Natural killer cell (primary cell): ENCODE measurements at regions not wholly inside any gene's neighbourhood (a gene's known extent, or its start where the extent isn't known, plus 50 kb on each side); places are given as distances from the start of the nearest gene placed in this dataset.

Experiments
- ATAC-seq, 3 donors: fragments of 150-1000 bp in 2 of 3; fragments of 200-7000 bp in 1 of 3; cut with Tn5 transposase; 1 replicate in 1 of 3; 2 replicates in 2 of 3; pipeline ENCODE4 v1.10.0; 2021; ENCODE audit warnings: mild to moderate bottlenecking in 2 of 3, moderate library complexity in 2 of 3
- DNase-seq, 2 donors: peaks; one replicate each; pipeline versions ENCODE4 v3.0.0 to v3.0.0-alpha.2; 2013 to 2021; ENCODE audit warnings: mixed read lengths in 1 of 2
- H3K27ac ChIP-seq: one replicate; pipeline ENCODE4 v1.5.1; 2013; ENCODE audit warnings: mild to moderate bottlenecking, low read length
- H3K27me3 ChIP-seq: one replicate; pipeline ENCODE4 v1.6.1; 2013; ENCODE audit warnings: low read length; ENCODE audit not compliant: control insufficient read depth, insufficient read depth
- H3K36me3 ChIP-seq: one replicate; pipeline ENCODE4 v1.6.1; 2013; ENCODE audit warnings: low read length; ENCODE audit not compliant: control insufficient read depth, insufficient read depth
- H3K4me1 ChIP-seq: one replicate; pipeline ENCODE4 v1.6.1; 2013; ENCODE audit warnings: low read length; ENCODE audit not compliant: control insufficient read depth, insufficient read depth
- H3K4me3 ChIP-seq: one replicate; pipeline ENCODE4 v1.5.1; 2013; ENCODE audit warnings: low read length
- H3K9me3 ChIP-seq: one replicate; pipeline ENCODE4 v1.6.1; 2013; ENCODE audit warnings: low read length; ENCODE audit not compliant: control insufficient read depth, insufficient read depth
- H3K27ac Mint-ChIP-seq, 2 donors: one replicate each; pipeline ENCODE4 v1.8.0; 2022; ENCODE audit warnings: mild to moderate bottlenecking in 2 of 2, mixed read lengths in 2 of 2, moderate library complexity in 1 of 2
- H3K27me3 Mint-ChIP-seq, 2 donors: one replicate each; pipeline ENCODE4 v1.8.0; 2022; ENCODE audit warnings: low read depth in 2 of 2, mixed read lengths in 2 of 2
- H3K36me3 Mint-ChIP-seq: one replicate; pipeline ENCODE4 v1.8.0; 2022; ENCODE audit warnings: mixed read lengths
- H3K4me1 Mint-ChIP-seq, 2 donors: one replicate each; pipeline ENCODE4 v1.8.0; 2022; ENCODE audit warnings: mixed read lengths in 2 of 2
- H3K4me3 Mint-ChIP-seq: one replicate; pipeline ENCODE4 v1.8.0; 2022; ENCODE audit warnings: mild to moderate bottlenecking, moderate library complexity, mixed read lengths
- H3K9me3 Mint-ChIP-seq, 2 donors: one replicate each; pipeline ENCODE4 v1.8.0; 2022; ENCODE audit warnings: mixed read lengths in 2 of 2
- CTCF ChIP-seq: fragments of 200-600 bp; IDR thresholded peaks from one replicate; pipeline ENCODE4 v1.8.0; 2022; ENCODE audit warnings: antibody characterized with exemption
- WGBS: methylation state at CpG from one replicate; pipeline ENCODE4 v1.1.7; 2013; ENCODE audit warnings: missing lambda C conversion rate; ENCODE audit not compliant: insufficient coverage; 5-methylcytosine and 5-hydroxymethylcytosine counted together
- intact Hi-C: fragments of 100-400 bp; cut with micrococcal nuclease; formaldehyde crosslinking; loops from one replicate; pipeline ENCODE4 v1.14.2; 2022

GRCh38 chr5:174433098-174433497, 291.3 kb upstream of the MSX2 start:
- Mint-ChIP-seq H3K4me1 (no peaks in the 10 kb centered on the region), H3K27ac (no peak overlapping the region), H3K4me3 (no peak overlapping the region), H3K36me3 (no peaks in the 10 kb centered on the region), H3K27me3 (peaks cover 5 to 16% of the 10 kb centered on the region in 2 donors), H3K9me3 (no peaks in the 10 kb centered on the region)
- no peak overlapping the region for H3K27ac ChIP-seq
- H3K9me3 ChIP-seq, result no peaks in the 10 kb centered on the region
- no peaks in the 10 kb centered on the region for H3K27me3 ChIP-seq
- DNase-seq, result no peak
- ATAC-seq, result no peak
- intact Hi-C loops, result no loop called here
- H3K4me1 ChIP-seq, result no peaks in the 10 kb centered on the region
- WGBS, result 85% methylated on average over 2 of the region's 2 CpGs
- H3K4me3 ChIP-seq, result no peak overlapping the region
- TF ChIP-seq CTCF, result no peak
- H3K36me3 ChIP-seq, result no peaks in the 10 kb centered on the region

DNA sequence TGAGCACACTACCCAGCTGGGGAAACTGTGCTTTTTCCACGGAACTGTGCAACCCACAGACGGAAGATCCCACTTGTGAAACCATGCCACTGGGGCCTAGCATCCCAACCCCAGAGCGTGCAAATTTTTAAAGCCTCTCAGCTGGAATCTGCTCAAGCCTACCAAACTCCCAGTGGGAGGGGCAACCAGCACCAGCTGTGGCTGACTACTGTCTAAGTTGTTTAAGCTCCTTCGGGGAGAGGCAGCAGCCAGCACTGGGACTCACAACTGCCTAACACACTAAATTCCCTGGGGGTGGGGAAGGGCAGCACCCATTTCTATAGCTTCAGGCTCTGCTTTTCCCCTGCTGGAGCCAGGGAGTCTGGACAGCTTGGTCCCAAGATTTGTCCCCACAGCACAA, 287.6 kb upstream of the MSX2 start:
- intact Hi-C loops, result no loop called here
- Histone ChIP-seq H3K27ac (no peak overlapping the region), H3K4me1 (no peaks in the 10 kb centered on the region), H3K4me3 (no peak overlapping the region), H3K9me3 (no peaks in the 10 kb centered on the region), H3K27me3 (no peaks in the 10 kb centered on the region), H3K36me3 (no peaks in the 10 kb centered on the region)
- Mint-ChIP-seq H3K27me3 (peaks cover 7 to 23% of the 10 kb centered on the region in 2 donors), H3K9me3 (peaks cover 2% of the 10 kb centered on the region in 2 donors), H3K4me3 (no peak overlapping the region), H3K36me3 (no peaks in the 10 kb centered on the region), H3K27ac (no peak overlapping the region), H3K4me1 (no peaks in the 10 kb centered on the region)
- WGBS, result 87% methylated on average over 4 of the region's 4 CpGs
- no peak for DNase-seq
- TF ChIP-seq CTCF, result no peak
- ATAC-seq, result no peak

DNA sequence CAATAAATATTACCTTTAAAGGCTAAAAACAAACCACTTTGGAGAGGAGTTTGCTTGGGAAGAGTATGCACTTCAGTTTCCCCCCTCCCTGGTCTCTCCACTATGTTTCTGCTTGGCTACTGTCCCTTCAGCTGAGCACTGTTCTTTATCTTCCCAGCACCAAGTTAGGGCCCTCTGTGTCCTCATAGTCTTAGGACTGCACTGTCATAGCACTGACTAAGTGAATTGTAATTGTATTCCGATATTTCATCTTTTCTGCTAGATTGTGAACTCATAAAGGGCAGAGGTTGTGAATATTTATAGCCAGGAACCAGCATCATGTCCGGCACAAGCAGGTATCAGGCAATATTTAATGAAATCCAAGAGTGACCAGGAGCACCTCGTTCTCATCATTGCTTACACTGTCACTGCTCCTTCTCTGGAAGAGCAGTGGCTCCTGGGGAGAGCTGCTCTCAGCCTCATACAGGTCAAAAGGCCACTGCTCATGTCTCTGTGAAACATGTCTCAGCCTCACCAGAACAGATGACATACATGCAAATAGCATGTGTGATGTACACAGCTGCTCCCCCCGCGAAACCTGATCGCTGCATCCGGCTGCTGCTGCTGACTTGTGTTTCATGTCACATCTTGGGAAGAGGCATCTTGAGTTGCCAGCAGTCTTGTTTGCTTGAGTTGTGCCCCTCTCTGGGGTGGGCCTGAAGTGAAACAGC, 279.7 kb upstream of the MSX2 start:
- Histone ChIP-seq H3K27me3 (no peaks in the 10 kb centered on the region), H3K4me3 (no peak overlapping the region), H3K27ac (no peak overlapping the region), H3K36me3 (no peaks in the 10 kb centered on the region), H3K9me3 (no peaks in the 10 kb centered on the region), H3K4me1 (peaks cover 14% of the 10 kb centered on the region)
- Mint-ChIP-seq H3K27me3 (peaks cover 0 to 2% of the 10 kb centered on the region in 2 donors), H3K9me3 (peaks cover 1 to 4% of the 10 kb centered on the region in 2 donors), H3K27ac (no peak overlapping the region), H3K4me3 (no peak overlapping the region), H3K36me3 (no peaks in the 10 kb centered on the region), H3K4me1 (peaks cover 14 to 17% of the 10 kb centered on the region in 2 donors)
- intact Hi-C loops, result no loop called here
- no peak for ATAC-seq
- 87% methylated on average over 7 of the region's 7 CpGs for WGBS
- no peak for TF ChIP-seq CTCF
- DNase-seq, result no peak

DNA sequence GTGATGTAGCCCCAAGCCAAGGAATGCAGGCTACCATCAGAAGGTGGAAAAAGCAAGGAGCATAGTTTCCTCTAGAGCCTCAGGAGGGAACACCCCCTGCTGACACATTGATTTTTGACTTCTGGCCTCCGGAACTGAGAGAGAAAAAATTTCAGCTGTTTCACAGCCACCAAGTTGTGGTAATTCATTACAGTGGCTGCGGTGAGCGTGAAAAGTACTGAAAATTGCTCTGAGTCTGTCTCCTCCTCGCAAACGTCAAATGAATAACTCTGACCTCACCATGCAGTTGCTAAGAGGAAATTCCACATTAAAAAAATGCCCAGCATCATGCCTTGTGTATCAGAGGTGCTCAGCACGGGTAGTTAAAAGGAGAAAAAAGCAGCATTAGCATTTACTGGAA, 277.9 kb upstream of the MSX2 start:
- Mint-ChIP-seq H3K4me1 (peaks cover 14 to 17% of the 10 kb centered on the region in 2 donors), H3K27ac (peak overlapping the region; percentile 72 to 82), H3K4me3 (peak overlapping the region; percentile 52), H3K9me3 (peaks cover 2 to 4% of the 10 kb centered on the region in 2 donors), H3K36me3 (peaks cover 5% of the 10 kb centered on the region), H3K27me3 (peaks cover 0 to 2% of the 10 kb centered on the region in 2 donors)
- WGBS, result 63% methylated on average over 6 of the region's 6 CpGs
- Histone ChIP-seq H3K27ac (no peak overlapping the region), H3K4me1 (peaks cover 14% of the 10 kb centered on the region), H3K9me3 (no peaks in the 10 kb centered on the region), H3K36me3 (no peaks in the 10 kb centered on the region), H3K4me3 (no peak overlapping the region), H3K27me3 (no peaks in the 10 kb centered on the region)
- intact Hi-C loops, result no loop called here
- ATAC-seq (peak; percentile 87 to 94 (median 90)), DNase-seq (peak; percentile 20 to 30)
- no peak for TF ChIP-seq CTCF
